ENCODE measurements at regions not wholly inside any gene's neighbourhood (a gene's known extent, or its start where the extent isn't known, plus 50 kb on each side); places are given as distances from the start of the nearest gene placed in this dataset.
"Not testable (repeated sequence)": the region's sequence is repeated elsewhere in the genome, so short reads cannot be mapped to it uniquely, and the experiment has no call there.

GRCh38 chr10:38209332-38209731, 115.2 kb downstream of the ZNF37A start:
- TF ChIP-seq SPI1 (IDR thresholded peaks at IDR 0.05; ENCODE audit: borderline replicate concordance, low read depth): no peak
- no peak for TF ChIP-seq CTCF (IDR thresholded peaks at IDR 0.05; ENCODE audit: insufficient read depth, low read length)
- TF ChIP-seq POLR2AphosphoS5 (IDR thresholded peaks at IDR 0.05; ENCODE audit: low read depth): no peak
- TF ChIP-seq REST (IDR thresholded peaks at IDR 0.05; ENCODE audit: insufficient replicate concordance, low read depth): no peak
- no peak for TF ChIP-seq GABPA (IDR thresholded peaks at IDR 0.05; ENCODE audit: low read depth)

GRCh38 chr10:38209748-38210147, 115.6 kb downstream of the ZNF37A start:
- DNase-seq (ENCODE audit: low read depth in 1 of 2, low spot score in 1 of 2); H3K27ac ChIP-seq (replicated peaks); H3K27me3 ChIP-seq (ENCODE audit: insufficient read depth, poor library complexity, severe bottlenecking); H3K4me3 ChIP-seq (replicated peaks; ENCODE audit: insufficient read depth, low read length): not testable (repeated sequence)

More at GRCh38 chr10:38209332-38209731, 115.2 kb downstream of the ZNF37A start:
- DNase-seq (ENCODE audit: low read depth in 1 of 2, low spot score in 1 of 2): no peak
- H3K27me3 ChIP-seq (ENCODE audit: insufficient read depth, poor library complexity, severe bottlenecking): no peaks in the 10 kb centered on the region
- H3K27ac ChIP-seq (replicated peaks): no peak overlapping the region
- H3K4me3 ChIP-seq (replicated peaks; ENCODE audit: insufficient read depth, low read length): no peak overlapping the region

- Histone ChIP-seq H3K4me3 (replicated peaks; ENCODE audit: insufficient read depth, low read length) (no peak overlapping the region), H3K27me3 (ENCODE audit: insufficient read depth, poor library complexity, severe bottlenecking) (no peaks in the 10 kb centered on the region), H3K27ac (replicated peaks) (no peak overlapping the region)
- DNase-seq (ENCODE audit: low read depth in 1 of 2, low spot score in 1 of 2): no peak
- TF ChIP-seq GABPA (IDR thresholded peaks at IDR 0.05; ENCODE audit: low read depth): no peak
- TF ChIP-seq REST (IDR thresholded peaks at IDR 0.05; ENCODE audit: insufficient replicate concordance, low read depth): no peak
- no peak for TF ChIP-seq SPI1 (IDR thresholded peaks at IDR 0.05; ENCODE audit: borderline replicate concordance, low read depth)
Observed at GRCh38 chr10:38212460-38212859, 118.3 kb downstream of the ZNF37A start.

- no peak for TF ChIP-seq GABPA (IDR thresholded peaks at IDR 0.05; ENCODE audit: low read depth)
- TF ChIP-seq CTCF (IDR thresholded peaks at IDR 0.05; ENCODE audit: insufficient read depth, low read length): no peak
- no peak for TF ChIP-seq SPI1 (IDR thresholded peaks at IDR 0.05; ENCODE audit: borderline replicate concordance, low read depth)
- H3K27me3 ChIP-seq (ENCODE audit: insufficient read depth, poor library complexity, severe bottlenecking): no peaks in the 10 kb centered on the region
- DNase-seq (ENCODE audit: low read depth in 1 of 2, low spot score in 1 of 2): no peak
- no peak overlapping the region for H3K27ac ChIP-seq (replicated peaks)
- no peak overlapping the region for H3K4me3 ChIP-seq (replicated peaks; ENCODE audit: insufficient read depth, low read length)
Observed at GRCh38 chr10:38226385-38226784, 132.2 kb downstream of the ZNF37A start.

GRCh38 chr10:38228394-38228793, 134.3 kb downstream of the ZNF37A start:
- Histone ChIP-seq H3K4me3 (replicated peaks; ENCODE audit: insufficient read depth, low read length) (no peak overlapping the region), H3K27me3 (ENCODE audit: insufficient read depth, poor library complexity, severe bottlenecking) (no peaks in the 10 kb centered on the region), H3K27ac (replicated peaks) (no peak overlapping the region)
- DNase-seq (ENCODE audit: low read depth in 1 of 2, low spot score in 1 of 2): no peak
- TF ChIP-seq POLR2AphosphoS5 (IDR thresholded peaks at IDR 0.05; ENCODE audit: low read depth): no peak
- no peak for TF ChIP-seq REST (IDR thresholded peaks at IDR 0.05; ENCODE audit: insufficient replicate concordance, low read depth)
- no peak for TF ChIP-seq SPI1 (IDR thresholded peaks at IDR 0.05; ENCODE audit: borderline replicate concordance, low read depth)
- no peak for TF ChIP-seq CTCF (IDR thresholded peaks at IDR 0.05; ENCODE audit: insufficient read depth, low read length)
- no peak for TF ChIP-seq GABPA (IDR thresholded peaks at IDR 0.05; ENCODE audit: low read depth)

- DNase-seq (ENCODE audit: low read depth in 1 of 2, low spot score in 1 of 2); H3K4me3 ChIP-seq (replicated peaks; ENCODE audit: insufficient read depth, low read length); H3K27ac ChIP-seq (replicated peaks); H3K27me3 ChIP-seq (ENCODE audit: insufficient read depth, poor library complexity, severe bottlenecking): not testable (repeated sequence)
Observed at GRCh38 chr10:38238479-38238878, 144.3 kb downstream of the ZNF37A start.
